GM18505 (cell line): ENCODE measurements at regions not wholly inside any gene's neighbourhood (a gene's known extent, or its start where the extent isn't known, plus 50 kb on each side); places are given as distances from the start of the nearest gene placed in this dataset.

Experiments used
- ATAC-seq: cut with Tn5 transposase; IDR thresholded peaks from one replicate; pipeline ENCODE4 v1.9.1; 2021; ENCODE audit not compliant: unreplicated experiment
- POLR2A ChIP-seq: IDR thresholded peaks from 4 replicates; pipeline ENCODE4 v1.6.1; 2011; ENCODE audit warnings: borderline replicate concordance; ENCODE audit not compliant: insufficient read depth, insufficient read length; ENCODE audit errors: extremely low read depth

- no peak for TF ChIP-seq POLR2A
- ATAC-seq = no peak
These were observed 1478.8 kb downstream of the NCAM2 start for GRCh38 chr21:22476726-22477646.

- ATAC-seq = no peak
- TF ChIP-seq POLR2A = no peak
These were observed 1491.8 kb downstream of the NCAM2 start for GRCh38 chr21:22490049-22490448.

GRCh38 chr21:22516230-22516629 is 1518.0 kb downstream of the NCAM2 start:
- no peak for ATAC-seq
- TF ChIP-seq POLR2A = no peak

- TF ChIP-seq POLR2A = no peak
- no peak for ATAC-seq
These were observed 1537.4 kb downstream of the NCAM2 start for GRCh38 chr21:22535630-22536029.

DNA sequence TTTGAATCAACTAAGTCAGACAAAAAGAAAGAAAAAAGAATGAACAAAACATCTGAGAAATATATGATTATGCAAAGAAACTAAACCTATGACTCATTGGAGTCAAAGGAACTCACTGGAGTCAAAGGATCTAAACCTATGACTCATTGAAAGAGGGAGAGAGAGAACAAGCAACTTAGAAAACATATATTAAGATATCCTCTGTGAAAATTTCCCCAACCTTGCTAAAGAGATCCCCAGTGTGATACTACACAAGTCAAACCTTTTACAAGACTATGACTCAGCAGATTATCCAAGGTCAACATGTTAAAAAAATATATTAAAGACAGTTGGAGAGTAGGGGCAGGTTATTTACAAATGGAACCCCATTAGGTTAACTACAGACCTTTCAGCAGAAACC is 1538.3 kb downstream of the NCAM2 start:
- ATAC-seq = no peak
- no peak for TF ChIP-seq POLR2A

DNA sequence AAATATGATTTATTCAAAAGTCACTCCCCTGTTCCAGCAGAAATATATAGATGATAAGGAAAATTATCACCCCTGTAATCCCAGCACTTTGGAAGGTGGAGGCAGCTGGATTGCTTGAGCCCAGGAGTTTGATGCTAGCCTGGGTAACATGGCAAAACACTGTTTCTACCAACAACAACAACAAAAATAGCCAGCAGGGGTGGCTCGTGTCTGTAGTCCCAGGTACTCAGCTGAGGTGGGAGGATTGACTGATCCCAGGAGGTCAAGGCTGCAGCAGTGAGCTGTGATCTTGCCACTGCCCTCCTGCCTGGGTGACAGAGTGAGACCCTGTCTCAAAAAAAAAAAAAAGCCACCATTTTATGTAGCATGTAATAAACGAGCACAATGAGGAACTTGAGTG is 1546.5 kb downstream of the NCAM2 start:
- no peak for TF ChIP-seq POLR2A
- ATAC-seq = no peak

GRCh38 chr21:22552390-22552789 is 1554.2 kb downstream of the NCAM2 start:
- ATAC-seq = no peak

GRCh38 chr21:22554690-22555316 is 1556.6 kb downstream of the NCAM2 start:
- no peak for TF ChIP-seq POLR2A
- ATAC-seq = no peak

More at GRCh38 chr21:22552390-22552789, 1554.2 kb downstream of the NCAM2 start:
- no peak for TF ChIP-seq POLR2A

DNA sequence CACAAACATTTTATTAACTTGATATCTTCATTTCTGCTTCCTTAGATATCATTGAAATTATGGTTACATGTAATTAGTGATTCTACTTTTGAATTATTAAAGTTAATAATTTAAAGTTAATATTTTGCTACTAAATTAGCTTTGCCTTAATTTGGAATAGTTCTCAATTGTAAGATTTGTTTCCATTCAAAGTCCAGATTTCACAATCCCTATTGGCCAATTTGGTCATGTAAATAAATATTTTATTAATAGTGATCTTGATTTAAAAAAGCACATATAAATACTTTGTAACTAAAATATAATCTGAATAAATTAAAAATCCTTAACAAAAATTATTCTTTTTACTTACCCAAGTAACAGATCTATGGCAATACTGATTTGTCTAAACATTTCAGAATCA is 1558.6 kb downstream of the NCAM2 start:
- ATAC-seq = no peak
- TF ChIP-seq POLR2A = no peak

- no peak for ATAC-seq
- TF ChIP-seq POLR2A = no peak
These were observed 1563.7 kb downstream of the NCAM2 start for GRCh38 chr21:22561946-22562345.

- no peak for TF ChIP-seq POLR2A
- ATAC-seq = no peak
These were observed 1575.6 kb downstream of the NCAM2 start for GRCh38 chr21:22573834-22574233.

- no peak for TF ChIP-seq POLR2A
- ATAC-seq = no peak
These were observed 1577.0 kb downstream of the NCAM2 start for GRCh38 chr21:22575165-22575584.

DNA sequence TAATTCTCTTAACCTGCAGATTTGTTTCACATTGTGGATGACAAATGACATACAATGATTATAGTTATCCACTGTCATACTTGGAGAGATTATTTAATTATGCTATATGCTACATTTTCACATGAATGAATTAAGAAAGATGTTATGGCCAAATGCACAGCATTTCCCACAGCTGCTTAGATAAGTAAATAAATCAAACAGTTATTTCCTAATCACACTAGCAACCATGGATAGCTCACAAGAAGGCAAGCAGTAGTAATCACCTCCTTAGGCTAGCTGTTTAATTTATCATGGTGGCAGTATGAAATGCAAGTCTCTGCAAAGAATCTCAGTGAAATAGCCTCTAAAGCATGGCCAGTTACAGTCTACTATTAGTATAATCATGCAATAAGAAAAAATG is 1581.5 kb downstream of the NCAM2 start:
- ATAC-seq = no peak

DNA sequence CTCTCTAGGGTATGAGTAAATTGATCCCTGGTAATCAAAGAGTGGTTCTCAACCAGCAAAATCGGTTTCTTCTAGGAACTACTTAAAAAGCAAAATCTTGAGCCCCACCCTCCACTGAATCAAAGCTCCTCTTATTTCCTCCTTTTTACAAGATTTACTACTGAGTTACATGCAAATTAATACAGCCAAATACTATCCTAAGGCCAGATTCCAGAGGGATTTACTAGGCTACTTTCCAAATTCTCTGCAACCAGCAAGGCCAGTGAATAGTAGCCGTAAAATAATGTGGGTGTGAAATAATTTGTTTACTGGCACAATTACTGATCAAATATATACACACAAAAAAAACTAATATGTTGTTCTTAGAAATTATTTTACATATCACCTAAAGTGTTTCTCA is 1583.8 kb downstream of the NCAM2 start:
- ATAC-seq = no peak
- no peak for TF ChIP-seq POLR2A

More for the DNA sequence above, 1581.5 kb downstream of the NCAM2 start:
- no peak for TF ChIP-seq POLR2A
